H9 (cell line): ENCODE measurements at regions not wholly inside any gene's neighbourhood (a gene's known extent, or its start where the extent isn't known, plus 50 kb on each side); places are given as distances from the start of the nearest gene placed in this dataset.

Source experiments
- DNase-seq: peaks from one replicate; pipeline ENCODE4 v3.0.0-alpha.2; 2017
- H2AFZ ChIP-seq: one replicate; pipeline ENCODE4 v1.6.1; 2013; ENCODE audit warnings: mild to moderate bottlenecking, low read length, control low read depth, moderate library complexity
- H2AK5ac ChIP-seq: 2 replicates; pipeline ENCODE4 v1.6.1; 2013; ENCODE audit warnings: low read length, control low read depth, mixed read lengths; ENCODE audit not compliant: insufficient read length
- H2BK120ac ChIP-seq: one replicate; pipeline ENCODE4 v1.6.1; 2013; ENCODE audit warnings: low read depth, mild to moderate bottlenecking, low read length, control low read depth, inconsistent platforms; ENCODE audit not compliant: poor library complexity, severe bottlenecking
- H2BK12ac ChIP-seq: 2 replicates; pipeline ENCODE4 v1.6.1; 2013; ENCODE audit warnings: low read length, control low read depth, mixed read lengths, low read depth; ENCODE audit not compliant: insufficient read length
- H2BK15ac ChIP-seq: 2 replicates; pipeline ENCODE4 v1.6.1; 2013; ENCODE audit warnings: low read depth, low read length, control low read depth
- H2BK20ac ChIP-seq: one replicate; pipeline ENCODE4 v1.6.1; 2013; ENCODE audit warnings: low read depth, mild to moderate bottlenecking, low read length, control low read depth, inconsistent platforms; ENCODE audit not compliant: poor library complexity, severe bottlenecking
- H2BK5ac ChIP-seq: 2 replicates; pipeline ENCODE4 v1.6.1; 2013; ENCODE audit warnings: low read length, control low read depth, mixed read lengths; ENCODE audit not compliant: insufficient read length
- H3K14ac ChIP-seq: 2 replicates; pipeline ENCODE4 v1.6.1; 2013; ENCODE audit warnings: low read length, control low read depth; ENCODE audit not compliant: insufficient read depth
- H3K18ac ChIP-seq: 2 replicates; pipeline ENCODE4 v1.6.1; 2013; ENCODE audit warnings: low read depth, mild to moderate bottlenecking, mixed read lengths, low read length, control low read depth; ENCODE audit not compliant: insufficient read length
- H3K23ac ChIP-seq: 2 replicates; pipeline ENCODE4 v1.6.1; 2013; ENCODE audit warnings: low read length, control low read depth, mixed read lengths, low read depth; ENCODE audit not compliant: insufficient read length
- H3K23me2 ChIP-seq: 2 replicates; pipeline ENCODE4 v1.6.1; 2013; ENCODE audit warnings: low read depth, mild to moderate bottlenecking, mixed read lengths, low read length, control low read depth; ENCODE audit not compliant: insufficient read length, poor library complexity, severe bottlenecking
- H3K27ac ChIP-seq: 2 replicates; pipeline ENCODE4 v1.5.1; 2013; ENCODE audit warnings: low read length, control low read depth, mixed read lengths, low read depth; ENCODE audit not compliant: insufficient read length
- H3K27me3 ChIP-seq: 2 replicates; pipeline ENCODE4 v1.6.1; 2013; ENCODE audit warnings: low read length, control low read depth, inconsistent platforms; ENCODE audit not compliant: insufficient read depth
- H3K4ac ChIP-seq: 2 replicates; pipeline ENCODE4 v1.6.1; 2013; ENCODE audit warnings: low read depth, mild to moderate bottlenecking, control low read depth, inconsistent platforms, low read length, moderate library complexity
- H3K4me1 ChIP-seq: 2 replicates; pipeline ENCODE4 v1.6.1; 2013; ENCODE audit warnings: low read length, control low read depth, inconsistent platforms; ENCODE audit not compliant: insufficient read depth
- H3K4me2 ChIP-seq: 2 replicates; pipeline ENCODE4 v1.6.1; 2013; ENCODE audit warnings: low read length, control low read depth, mixed read lengths; ENCODE audit not compliant: insufficient read length, insufficient read depth
- H3K56ac ChIP-seq: 2 replicates; pipeline ENCODE4 v1.6.1; 2013; ENCODE audit warnings: low read depth, mild to moderate bottlenecking, mixed read lengths, low read length, control low read depth; ENCODE audit not compliant: insufficient read length
- H3K79me1 ChIP-seq: 2 replicates; pipeline ENCODE4 v1.6.1; 2013; ENCODE audit warnings: low read depth, mild to moderate bottlenecking, moderate library complexity, low read length, control low read depth, inconsistent platforms; ENCODE audit not compliant: insufficient read depth, poor library complexity, severe bottlenecking
- H3K79me2 ChIP-seq: 2 replicates; pipeline ENCODE4 v1.6.1; 2013; ENCODE audit warnings: low read length, control low read depth, inconsistent platforms; ENCODE audit not compliant: insufficient read depth
- H3K9ac ChIP-seq: 2 replicates; pipeline ENCODE4 v1.6.1; 2013; ENCODE audit warnings: low read length, control low read depth, mixed read lengths; ENCODE audit not compliant: insufficient read length; ENCODE audit errors: extremely low read depth
- H3K9me3 ChIP-seq: one replicate; pipeline ENCODE4 v1.6.1; 2013; ENCODE audit warnings: low read depth, low read length, inconsistent platforms; ENCODE audit not compliant: control insufficient read depth
- H3T11ph ChIP-seq: one replicate; pipeline ENCODE4 v1.6.1; 2013; ENCODE audit warnings: mild to moderate bottlenecking, low read length, control low read depth, inconsistent platforms
- H4K20me1 ChIP-seq: one replicate; pipeline ENCODE4 v1.6.1; 2013; ENCODE audit not compliant: control insufficient read depth, insufficient read length, insufficient read depth
- H4K5ac ChIP-seq: 2 replicates; pipeline ENCODE4 v1.6.1; 2013; ENCODE audit warnings: low read depth, mild to moderate bottlenecking, mixed read lengths, low read length, control low read depth; ENCODE audit not compliant: insufficient read length
- H4K8ac ChIP-seq: replicated peaks from 2 replicates; pipeline ENCODE4 v1.6.1; 2013; ENCODE audit warnings: low read length, control low read depth, mixed read lengths, low read depth; ENCODE audit not compliant: insufficient read length
- H4K91ac ChIP-seq: 2 replicates; pipeline ENCODE4 v1.6.1; 2013; ENCODE audit warnings: low read depth, mild to moderate bottlenecking, moderate library complexity, mixed read lengths, low read length, control low read depth; ENCODE audit not compliant: insufficient read length
- H3K27ac Mint-ChIP-seq, 3 experiments: 2 replicates in 2 of 3; 3 replicates in 1 of 3; pipeline ENCODE4 v1.8.0; 2020 to 2021; ENCODE audit warnings: mixed read lengths in 3 of 3, mild to moderate bottlenecking in 1 of 3, moderate library complexity in 1 of 3
- H3K27me3 Mint-ChIP-seq: 2 replicates; pipeline ENCODE4 v1.8.0; 2021; ENCODE audit warnings: low read depth, mild to moderate bottlenecking, moderate library complexity, mixed read lengths
- H3K36me3 Mint-ChIP-seq, 3 experiments: 2 replicates in 2 of 3; 3 replicates in 1 of 3; pipeline ENCODE4 v1.8.0; 2020 to 2021; ENCODE audit warnings: low read depth in 3 of 3, mixed read lengths in 3 of 3; ENCODE audit not compliant: insufficient read depth in 1 of 3
- H3K4me1 Mint-ChIP-seq, 2 experiments: 2 replicates each; pipeline ENCODE4 v1.8.0; 2020; ENCODE audit warnings: mixed read lengths in 2 of 2
- H3K4me3 Mint-ChIP-seq, 2 experiments: 2 replicates in 1 of 2; 3 replicates in 1 of 2; pipeline ENCODE4 v1.8.0; 2020 to 2021; ENCODE audit warnings: mild to moderate bottlenecking in 2 of 2, mixed read lengths in 2 of 2, moderate library complexity in 1 of 2
- H3K9me3 Mint-ChIP-seq, 2 experiments: 2 replicates in 1 of 2; 3 replicates in 1 of 2; pipeline ENCODE4 v1.8.0; 2020; ENCODE audit warnings: mild to moderate bottlenecking in 2 of 2, mixed read lengths in 2 of 2, moderate library complexity in 1 of 2
- CTCF ChIP-seq: fragments of 200-600 bp; sonication (generic); conservative IDR thresholded peaks from 3 replicates; pipeline ENCODE4 v1.8.0; 2021; ENCODE audit warnings: antibody characterized with exemption, mild to moderate bottlenecking
- WGBS: extraction: QIAGEN DNeasy Blood & Tissue Kit; methylation state at CpG from one replicate; pipeline ENCODE4 v1.1.7; 2013; ENCODE audit warnings: missing lambda C conversion rate, low lambda C conversion rate, mixed read lengths; ENCODE audit not compliant: insufficient read length; ENCODE audit errors: extremely low coverage; 5-methylcytosine and 5-hydroxymethylcytosine counted together

GRCh38 chr21:25368531-25368930 is 238.8 kb downstream of the MRPL39 start:
- no peaks in the 10 kb centered on the region for H3K36me3 Mint-ChIP-seq
- Histone ChIP-seq H3K9me3 (no peaks in the 10 kb centered on the region), H3K27me3 (no peaks in the 10 kb centered on the region), H3K79me2 (no peaks in the 10 kb centered on the region), H2BK120ac (no peak overlapping the region), H3K14ac (no peak overlapping the region), H4K20me1 (no peaks in the 10 kb centered on the region), H3K9ac (no peak overlapping the region), H4K8ac (no peak overlapping the region), H2AK5ac (no peak overlapping the region), H4K5ac (no peak overlapping the region), H2BK20ac (no peak overlapping the region), H3K4ac (no peak overlapping the region), H3K18ac (no peak overlapping the region), H3K23me2 (no peaks in the 10 kb centered on the region), H3K4me2 (no peak overlapping the region), H3K56ac (no peak overlapping the region), H3T11ph (no peak overlapping the region), H3K27ac (no peak overlapping the region), H4K91ac (no peak overlapping the region), H3K23ac (no peak overlapping the region), H2AFZ (no peak overlapping the region), H2BK12ac (no peak overlapping the region), H2BK5ac (no peak overlapping the region), H2BK15ac (no peak overlapping the region), H3K79me1 (no peaks in the 10 kb centered on the region), H3K4me1 (peaks cover 6% of the 10 kb centered on the region; the same call in 1 of the 2 replicates)
- H3K27ac Mint-ChIP-seq, result no peak overlapping the region
- DNase-seq, result no peak
- H3K9me3 Mint-ChIP-seq, result no peaks in the 10 kb centered on the region
- TF ChIP-seq CTCF, result no peak
- H3K4me1 Mint-ChIP-seq, result peaks cover 29 to 31% of the 10 kb centered on the region in 2 experiments
- no peaks in the 10 kb centered on the region for H3K27me3 Mint-ChIP-seq
- H3K4me3 Mint-ChIP-seq, result no peak overlapping the region
- WGBS, result no CpG with 5 or more reads among the region's 7 CpGs
